ENCODE measurements at regions not wholly inside any gene's neighbourhood (a gene's known extent, or its start where the extent isn't known, plus 50 kb on each side); places are given as distances from the start of the nearest gene placed in this dataset.

GRCh38 chr2:120793682-120794403, 58.2 kb downstream of the GLI2 start:
- no peak overlapping the region for H3K27ac ChIP-seq (ENCODE audit: insufficient read depth in 1 of 2, low read depth in 1 of 2, low read length in 2 of 2, poor library complexity in 1 of 2, severe bottlenecking in 2 of 2)
- no peak overlapping the region for H3K4me3 ChIP-seq (ENCODE audit: control insufficient read depth in 1 of 7, extremely low read depth in 1 of 7, insufficient read depth in 4 of 7, low read depth in 2 of 7, low read length in 6 of 7)
- CTCF ChIA-PET: no interaction called here
- WGBS (ENCODE audit: insufficient coverage): 77% methylated on average over 7 of the region's 10 CpGs
- DNase-seq: no peak
- H3K27me3 ChIP-seq (replicated peaks in 2 of 5; ENCODE audit: control insufficient read depth in 4 of 5, insufficient read depth in 5 of 5, low read length in 4 of 5): no peaks in the 10 kb centered on the region
- POLR2A ChIA-PET: no interaction called here
- H3K9me3 ChIP-seq (ENCODE audit: control extremely low read depth in 1 of 5, control insufficient read depth in 4 of 5, insufficient read depth in 2 of 5, low read depth in 1 of 5, low read length in 4 of 5): no peaks in the 10 kb centered on the region
- H3K4me1 ChIP-seq (ENCODE audit: control extremely low read depth in 1 of 4, control insufficient read depth in 4 of 4, insufficient read depth in 4 of 4, low read length in 3 of 4): peaks cover 0 to 7% (median 0%) of the 10 kb centered on the region in 4 experiments
- no peaks in the 10 kb centered on the region for H3K36me3 ChIP-seq (ENCODE audit: control insufficient read depth in 4 of 4, insufficient read depth in 4 of 4, low read length in 3 of 4)

- Histone ChIP-seq H3K36me3 (ENCODE audit: control insufficient read depth in 4 of 4, insufficient read depth in 4 of 4, low read length in 3 of 4) (no peaks in the 10 kb centered on the region), H3K27ac (ENCODE audit: insufficient read depth in 1 of 2, low read depth in 1 of 2, low read length in 2 of 2, poor library complexity in 1 of 2, severe bottlenecking in 2 of 2) (no peak overlapping the region), H3K4me1 (ENCODE audit: control extremely low read depth in 1 of 4, control insufficient read depth in 4 of 4, insufficient read depth in 4 of 4, low read length in 3 of 4) (peaks cover 0 to 7% (median 0%) of the 10 kb centered on the region in 4 experiments), H3K9me3 (ENCODE audit: control extremely low read depth in 1 of 5, control insufficient read depth in 4 of 5, insufficient read depth in 2 of 5, low read depth in 1 of 5, low read length in 4 of 5) (no peaks in the 10 kb centered on the region), H3K27me3 (replicated peaks in 2 of 5; ENCODE audit: control insufficient read depth in 4 of 5, insufficient read depth in 5 of 5, low read length in 4 of 5) (no peaks in the 10 kb centered on the region), H3K4me3 (ENCODE audit: control insufficient read depth in 1 of 7, extremely low read depth in 1 of 7, insufficient read depth in 4 of 7, low read depth in 2 of 7, low read length in 6 of 7) (no peak overlapping the region)
- CTCF ChIA-PET: no interaction called here
- no peak for DNase-seq
- 100% methylated on average over 2 of the region's 3 CpGs for WGBS (ENCODE audit: insufficient coverage)
- POLR2A ChIA-PET: no interaction called here
These were observed 59.0 kb downstream of the GLI2 start for GRCh38 chr2:120794716-120795115.

GRCh38 chr2:120796094-120796493, 60.4 kb downstream of the GLI2 start:
- Histone ChIP-seq H3K27me3 (replicated peaks in 2 of 5; ENCODE audit: control insufficient read depth in 4 of 5, insufficient read depth in 5 of 5, low read length in 4 of 5) (no peaks in the 10 kb centered on the region), H3K36me3 (ENCODE audit: control insufficient read depth in 4 of 4, insufficient read depth in 4 of 4, low read length in 3 of 4) (no peaks in the 10 kb centered on the region), H3K27ac (ENCODE audit: insufficient read depth in 1 of 2, low read depth in 1 of 2, low read length in 2 of 2, poor library complexity in 1 of 2, severe bottlenecking in 2 of 2) (no peak overlapping the region), H3K4me3 (ENCODE audit: control insufficient read depth in 1 of 7, extremely low read depth in 1 of 7, insufficient read depth in 4 of 7, low read depth in 2 of 7, low read length in 6 of 7) (no peak overlapping the region), H3K4me1 (ENCODE audit: control extremely low read depth in 1 of 4, control insufficient read depth in 4 of 4, insufficient read depth in 4 of 4, low read length in 3 of 4) (peaks cover 0 to 7% (median 0%) of the 10 kb centered on the region in 4 experiments), H3K9me3 (ENCODE audit: control extremely low read depth in 1 of 5, control insufficient read depth in 4 of 5, insufficient read depth in 2 of 5, low read depth in 1 of 5, low read length in 4 of 5) (no peaks in the 10 kb centered on the region)
- WGBS (ENCODE audit: insufficient coverage): 100% methylated on average over 5 of the region's 7 CpGs
- CTCF ChIA-PET: no interaction called here
- DNase-seq: no peak
- POLR2A ChIA-PET: no interaction called here

GRCh38 chr2:120797421-120798221, 62.0 kb downstream of the GLI2 start:
- DNase-seq: no peak
- Histone ChIP-seq H3K27ac (ENCODE audit: insufficient read depth in 1 of 2, low read depth in 1 of 2, low read length in 2 of 2, poor library complexity in 1 of 2, severe bottlenecking in 2 of 2) (no peak overlapping the region), H3K36me3 (ENCODE audit: control insufficient read depth in 4 of 4, insufficient read depth in 4 of 4, low read length in 3 of 4) (no peaks in the 10 kb centered on the region), H3K4me1 (ENCODE audit: control extremely low read depth in 1 of 4, control insufficient read depth in 4 of 4, insufficient read depth in 4 of 4, low read length in 3 of 4) (peaks cover 0 to 11% (median 0%) of the 10 kb centered on the region in 4 experiments), H3K9me3 (ENCODE audit: control extremely low read depth in 1 of 5, control insufficient read depth in 4 of 5, insufficient read depth in 2 of 5, low read depth in 1 of 5, low read length in 4 of 5) (no peaks in the 10 kb centered on the region), H3K27me3 (replicated peaks in 2 of 5; ENCODE audit: control insufficient read depth in 4 of 5, insufficient read depth in 5 of 5, low read length in 4 of 5) (no peaks in the 10 kb centered on the region), H3K4me3 (ENCODE audit: control insufficient read depth in 1 of 7, extremely low read depth in 1 of 7, insufficient read depth in 4 of 7, low read depth in 2 of 7, low read length in 6 of 7) (no peak overlapping the region)
- ChIA-PET CTCF (no interaction called here), POLR2A (no interaction called here)
- 98% methylated on average over 12 of the region's 19 CpGs for WGBS (ENCODE audit: insufficient coverage)

- Histone ChIP-seq H3K4me3 (ENCODE audit: control insufficient read depth in 1 of 7, extremely low read depth in 1 of 7, insufficient read depth in 4 of 7, low read depth in 2 of 7, low read length in 6 of 7) (no peak overlapping the region), H3K36me3 (ENCODE audit: control insufficient read depth in 4 of 4, insufficient read depth in 4 of 4, low read length in 3 of 4) (no peaks in the 10 kb centered on the region), H3K27ac (ENCODE audit: insufficient read depth in 1 of 2, low read depth in 1 of 2, low read length in 2 of 2, poor library complexity in 1 of 2, severe bottlenecking in 2 of 2) (no peak overlapping the region), H3K4me1 (ENCODE audit: control extremely low read depth in 1 of 4, control insufficient read depth in 4 of 4, insufficient read depth in 4 of 4, low read length in 3 of 4) (peaks cover 0 to 7% (median 0%) of the 10 kb centered on the region in 4 experiments), H3K9me3 (ENCODE audit: control extremely low read depth in 1 of 5, control insufficient read depth in 4 of 5, insufficient read depth in 2 of 5, low read depth in 1 of 5, low read length in 4 of 5) (no peaks in the 10 kb centered on the region), H3K27me3 (replicated peaks in 2 of 5; ENCODE audit: control insufficient read depth in 4 of 5, insufficient read depth in 5 of 5, low read length in 4 of 5) (no peaks in the 10 kb centered on the region)
- CTCF ChIA-PET: no interaction called here
- no peak for DNase-seq
- WGBS (ENCODE audit: insufficient coverage): 93% methylated on average over 3 of the region's 8 CpGs
- POLR2A ChIA-PET: no interaction called here
These were observed 63.0 kb downstream of the GLI2 start for GRCh38 chr2:120798567-120799247.

- no peaks in the 10 kb centered on the region for H3K9me3 ChIP-seq (ENCODE audit: control extremely low read depth in 1 of 5, control insufficient read depth in 4 of 5, insufficient read depth in 2 of 5, low read depth in 1 of 5, low read length in 4 of 5)
- no peaks in the 10 kb centered on the region for H3K36me3 ChIP-seq (ENCODE audit: control insufficient read depth in 4 of 4, insufficient read depth in 4 of 4, low read length in 3 of 4)
- WGBS (ENCODE audit: insufficient coverage): 81% methylated on average over 3 of the region's 5 CpGs
- ChIA-PET CTCF (no interaction called here), POLR2A (no interaction called here)
- H3K27ac ChIP-seq (ENCODE audit: insufficient read depth in 1 of 2, low read depth in 1 of 2, low read length in 2 of 2, poor library complexity in 1 of 2, severe bottlenecking in 2 of 2): no peak overlapping the region
- no peak overlapping the region for H3K4me3 ChIP-seq (ENCODE audit: control insufficient read depth in 1 of 7, extremely low read depth in 1 of 7, insufficient read depth in 4 of 7, low read depth in 2 of 7, low read length in 6 of 7)
- no peak for DNase-seq
- peaks cover 0 to 4% (median 0%) of the 10 kb centered on the region in 4 experiments for H3K4me1 ChIP-seq (ENCODE audit: control extremely low read depth in 1 of 4, control insufficient read depth in 4 of 4, insufficient read depth in 4 of 4, low read length in 3 of 4)
- no peaks in the 10 kb centered on the region for H3K27me3 ChIP-seq (replicated peaks in 2 of 5; ENCODE audit: control insufficient read depth in 4 of 5, insufficient read depth in 5 of 5, low read length in 4 of 5)
These were observed 66.5 kb downstream of the GLI2 start for GRCh38 chr2:120802158-120802557.
